ENCODE measurements at regions not wholly inside any gene's neighbourhood (a gene's known extent, or its start where the extent isn't known, plus 50 kb on each side); places are given as distances from the start of the nearest gene placed in this dataset.

GRCh38 chr1:169015464-169015863 lies 91.0 kb upstream of the ATP1B1 start:
- H3K4me3 Mint-ChIP-seq (ENCODE audit: unreplicated experiment), result no peak overlapping the region
- no peak overlapping the region for H3K27ac Mint-ChIP-seq (ENCODE audit: unreplicated experiment)
- TF ChIP-seq, protein P1, sequence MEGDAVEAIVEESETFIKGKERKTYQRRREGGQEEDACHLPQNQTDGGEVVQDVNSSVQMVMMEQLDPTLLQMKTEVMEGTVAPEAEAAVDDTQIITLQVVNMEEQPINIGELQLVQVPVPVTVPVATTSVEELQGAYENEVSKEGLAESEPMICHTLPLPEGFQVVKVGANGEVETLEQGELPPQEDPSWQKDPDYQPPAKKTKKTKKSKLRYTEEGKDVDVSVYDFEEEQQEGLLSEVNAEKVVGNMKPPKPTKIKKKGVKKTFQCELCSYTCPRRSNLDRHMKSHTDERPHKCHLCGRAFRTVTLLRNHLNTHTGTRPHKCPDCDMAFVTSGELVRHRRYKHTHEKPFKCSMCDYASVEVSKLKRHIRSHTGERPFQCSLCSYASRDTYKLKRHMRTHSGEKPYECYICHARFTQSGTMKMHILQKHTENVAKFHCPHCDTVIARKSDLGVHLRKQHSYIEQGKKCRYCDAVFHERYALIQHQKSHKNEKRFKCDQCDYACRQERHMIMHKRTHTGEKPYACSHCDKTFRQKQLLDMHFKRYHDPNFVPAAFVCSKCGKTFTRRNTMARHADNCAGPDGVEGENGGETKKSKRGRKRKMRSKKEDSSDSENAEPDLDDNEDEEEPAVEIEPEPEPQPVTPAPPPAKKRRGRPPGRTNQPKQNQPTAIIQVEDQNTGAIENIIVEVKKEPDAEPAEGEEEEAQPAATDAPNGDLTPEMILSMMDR (IDR thresholded peaks at IDR 0.05), result no peak
- DNase-seq (ENCODE audit: low spot score), result no peak
- peaks cover 7% of the 10 kb centered on the region for H3K27me3 Mint-ChIP-seq (ENCODE audit: low read depth)
- no peaks in the 10 kb centered on the region for H3K9me3 Mint-ChIP-seq (ENCODE audit: low read depth)
- no peaks in the 10 kb centered on the region for H3K4me1 Mint-ChIP-seq (ENCODE audit: low read depth)
- H3K36me3 Mint-ChIP-seq (ENCODE audit: low read depth), result no peaks in the 10 kb centered on the region

- H3K27ac Mint-ChIP-seq (ENCODE audit: unreplicated experiment), result no peak overlapping the region
- TF ChIP-seq, protein P1 (IDR thresholded peaks at IDR 0.05), result no peak
- H3K4me3 Mint-ChIP-seq (ENCODE audit: unreplicated experiment), result no peak overlapping the region
- no peak for DNase-seq (ENCODE audit: low spot score)
- no peaks in the 10 kb centered on the region for H3K9me3 Mint-ChIP-seq (ENCODE audit: low read depth)
- H3K36me3 Mint-ChIP-seq (ENCODE audit: low read depth), result no peaks in the 10 kb centered on the region
- H3K27me3 Mint-ChIP-seq (ENCODE audit: low read depth), result peaks cover 7% of the 10 kb centered on the region
- no peaks in the 10 kb centered on the region for H3K4me1 Mint-ChIP-seq (ENCODE audit: low read depth)
Measured at GRCh38 chr1:169018751-169019150, 87.7 kb upstream of the ATP1B1 start.

DNA sequence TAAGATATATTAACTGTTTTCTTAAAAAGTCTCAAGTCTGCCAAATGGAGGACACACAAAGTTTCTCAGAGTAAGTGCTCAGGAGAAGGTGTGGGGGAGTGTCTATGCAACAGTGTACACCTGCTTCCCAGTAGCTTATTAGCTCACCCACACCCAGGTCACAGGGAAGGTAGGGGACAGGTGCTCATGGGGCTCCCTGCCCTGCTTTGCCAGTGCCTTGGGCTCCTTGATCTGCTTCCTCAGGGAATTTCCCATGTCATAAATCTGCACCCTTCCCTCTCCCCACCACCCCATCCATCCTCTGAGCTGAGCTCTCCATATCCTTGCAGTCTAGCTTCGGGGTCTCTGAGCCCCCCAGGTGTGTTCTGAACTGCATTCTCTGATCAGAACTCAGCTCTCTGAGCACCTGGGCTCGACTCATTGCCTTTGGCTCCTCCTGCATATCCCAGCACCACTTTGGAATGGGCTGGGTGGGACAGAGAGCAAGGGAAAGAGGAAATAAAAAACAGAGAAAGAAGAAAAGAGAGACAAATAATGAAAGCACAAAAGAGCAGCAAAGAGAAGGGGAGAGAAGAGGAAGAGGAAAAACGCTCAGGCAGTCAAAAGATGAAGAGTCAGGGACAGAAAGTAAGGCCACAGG lies 87.0 kb upstream of the ATP1B1 start:
- no peaks in the 10 kb centered on the region for H3K9me3 Mint-ChIP-seq (ENCODE audit: low read depth)
- DNase-seq (ENCODE audit: low spot score), result no peak
- H3K27ac Mint-ChIP-seq (ENCODE audit: unreplicated experiment), result no peak overlapping the region
- no peaks in the 10 kb centered on the region for H3K4me1 Mint-ChIP-seq (ENCODE audit: low read depth)
- H3K4me3 Mint-ChIP-seq (ENCODE audit: unreplicated experiment), result no peak overlapping the region
- H3K27me3 Mint-ChIP-seq (ENCODE audit: low read depth), result peaks cover 7% of the 10 kb centered on the region
- TF ChIP-seq, protein P1 (IDR thresholded peaks at IDR 0.05), result no peak
- H3K36me3 Mint-ChIP-seq (ENCODE audit: low read depth), result no peaks in the 10 kb centered on the region

- Mint-ChIP-seq H3K27ac (ENCODE audit: unreplicated experiment) (no peak overlapping the region), H3K4me3 (ENCODE audit: unreplicated experiment) (no peak overlapping the region), H3K36me3 (ENCODE audit: low read depth) (no peaks in the 10 kb centered on the region), H3K4me1 (ENCODE audit: low read depth) (no peaks in the 10 kb centered on the region), H3K9me3 (ENCODE audit: low read depth) (no peaks in the 10 kb centered on the region), H3K27me3 (ENCODE audit: low read depth) (peaks cover 7% of the 10 kb centered on the region)
- TF ChIP-seq, protein P1 (IDR thresholded peaks at IDR 0.05), result no peak
- DNase-seq (ENCODE audit: low spot score), result no peak
Measured at GRCh38 chr1:169020684-169021083, 85.8 kb upstream of the ATP1B1 start.

DNA sequence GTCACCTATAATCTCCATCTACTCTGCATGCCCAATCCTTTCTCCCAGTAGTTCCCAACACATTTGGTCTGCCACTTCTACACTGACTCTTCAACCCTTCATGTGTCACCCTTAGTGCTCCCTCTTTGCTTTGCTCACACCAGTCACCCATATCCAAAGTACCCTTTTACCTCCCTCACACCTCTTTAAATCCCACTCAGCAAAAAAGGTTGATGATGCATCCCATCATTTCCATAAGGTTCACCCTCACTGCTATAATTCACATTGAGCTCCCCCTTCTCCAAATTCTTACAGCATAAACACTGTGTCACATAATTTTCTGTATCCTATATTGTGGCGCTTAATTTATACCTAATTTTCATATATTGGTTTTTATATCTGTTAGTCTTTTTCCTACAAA lies 83.8 kb upstream of the ATP1B1 start:
- Mint-ChIP-seq H3K36me3 (ENCODE audit: low read depth) (no peaks in the 10 kb centered on the region), H3K4me1 (ENCODE audit: low read depth) (no peaks in the 10 kb centered on the region), H3K9me3 (ENCODE audit: low read depth) (no peaks in the 10 kb centered on the region), H3K27me3 (ENCODE audit: low read depth) (peaks cover 7% of the 10 kb centered on the region), H3K27ac (ENCODE audit: unreplicated experiment) (no peak overlapping the region), H3K4me3 (ENCODE audit: unreplicated experiment) (no peak overlapping the region)
- TF ChIP-seq, protein P1 (IDR thresholded peaks at IDR 0.05), result no peak
- no peak for DNase-seq (ENCODE audit: low spot score)
